T-helper 9 cell (primary cell): ENCODE measurements at regions not wholly inside any gene's neighbourhood (a gene's known extent, or its start where the extent isn't known, plus 50 kb on each side); places are given as distances from the start of the nearest gene placed in this dataset.
"Not testable (repeated sequence)": the region's sequence is repeated elsewhere in the genome, so short reads cannot be mapped to it uniquely, and the experiment has no call there.

Experiments
- DNase-seq: peaks from one replicate; pipeline ENCODE4 v3.0.0-alpha.2; 2020

DNA sequence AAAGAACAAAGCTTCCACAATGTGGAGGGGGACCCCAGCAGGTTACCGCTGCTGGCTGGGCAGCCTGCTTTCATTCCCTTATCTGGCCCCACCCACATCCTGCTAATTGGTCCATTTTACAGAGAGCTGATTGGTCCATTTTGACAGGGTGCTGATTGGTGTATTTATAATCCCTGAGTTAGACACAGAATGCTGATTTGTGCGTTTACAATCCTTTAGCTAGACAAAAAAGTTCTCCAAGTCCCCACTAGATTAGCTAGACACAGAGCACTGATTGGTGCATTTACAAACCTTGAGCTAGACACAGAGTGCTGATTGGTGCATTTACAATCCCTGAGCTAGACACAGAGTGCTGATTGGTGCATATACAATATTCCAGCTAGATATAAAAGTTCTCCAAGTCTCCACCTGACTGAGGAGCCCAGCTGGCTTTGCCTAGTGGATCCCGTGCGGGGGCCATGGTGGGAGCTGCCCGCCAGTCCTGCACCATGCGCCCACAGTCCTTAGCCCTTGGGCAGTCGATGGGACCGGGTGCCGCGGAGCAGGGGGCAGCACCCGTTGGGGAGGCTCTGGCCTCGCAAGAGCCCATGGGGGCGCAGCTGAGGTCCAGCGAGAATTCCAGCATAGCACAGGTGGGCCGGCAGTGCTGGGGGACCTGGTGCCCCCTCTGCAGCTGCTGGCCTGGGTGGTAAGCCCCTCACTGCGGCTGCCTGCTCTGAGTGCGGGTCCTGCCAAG, 88.8 kb upstream of the MYLIP start:
- not testable (repeated sequence) for DNase-seq

GRCh38 chr6:16038938-16039337, 89.9 kb upstream of the MYLIP start:
- no peak for DNase-seq

DNA sequence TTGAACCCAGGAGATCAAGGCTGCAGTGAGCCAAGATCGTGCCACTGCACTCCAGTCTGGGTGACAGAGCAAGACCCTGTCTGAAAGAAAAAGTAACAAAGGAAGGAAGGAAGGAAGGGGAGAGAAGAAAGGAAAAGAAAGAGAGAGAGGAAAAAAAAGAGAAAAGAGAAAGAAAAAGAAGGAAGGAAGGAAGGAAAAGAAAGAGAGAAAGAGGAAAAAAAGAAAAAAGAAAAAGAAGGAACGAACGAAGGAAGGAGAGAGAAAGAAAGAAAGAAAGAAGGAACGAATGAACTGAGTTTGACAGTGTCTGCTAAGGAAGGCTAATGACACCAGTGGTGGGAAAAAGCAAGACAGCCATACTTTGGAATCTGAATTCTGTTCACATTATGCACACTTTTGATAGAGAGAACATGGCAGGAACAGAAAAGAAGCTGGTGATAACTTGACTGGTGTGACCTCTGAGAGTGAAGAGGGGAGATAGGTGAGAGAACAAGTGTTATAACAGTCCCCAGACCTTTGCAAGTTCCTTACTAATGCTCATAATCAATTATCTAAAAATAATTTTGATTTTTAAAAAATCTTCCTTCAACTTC, 93.3 kb upstream of the MYLIP start:
- no peak for DNase-seq

DNA sequence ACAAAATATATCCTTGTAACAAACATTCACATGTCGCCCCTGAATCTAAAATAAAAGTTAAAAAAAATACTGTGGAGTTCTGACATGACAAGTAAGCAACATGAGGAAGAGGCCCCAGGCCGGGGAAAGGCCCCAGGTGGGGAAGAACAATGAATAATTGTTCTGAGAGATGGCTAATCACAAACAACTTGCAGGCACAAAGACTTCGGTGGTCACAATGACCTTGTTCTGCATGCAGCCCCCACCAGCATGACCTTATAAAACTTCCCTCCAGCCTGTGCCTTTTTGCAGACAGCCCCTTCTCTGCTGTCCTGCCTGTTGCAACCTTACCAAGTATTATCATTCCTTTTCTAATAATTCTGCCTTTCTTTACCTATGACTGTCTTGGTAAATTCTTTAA, 95.7 kb upstream of the MYLIP start:
- no peak for DNase-seq

- DNase-seq = no peak
Measured at GRCh38 chr6:16031278-16031981, 97.5 kb upstream of the MYLIP start.

DNA sequence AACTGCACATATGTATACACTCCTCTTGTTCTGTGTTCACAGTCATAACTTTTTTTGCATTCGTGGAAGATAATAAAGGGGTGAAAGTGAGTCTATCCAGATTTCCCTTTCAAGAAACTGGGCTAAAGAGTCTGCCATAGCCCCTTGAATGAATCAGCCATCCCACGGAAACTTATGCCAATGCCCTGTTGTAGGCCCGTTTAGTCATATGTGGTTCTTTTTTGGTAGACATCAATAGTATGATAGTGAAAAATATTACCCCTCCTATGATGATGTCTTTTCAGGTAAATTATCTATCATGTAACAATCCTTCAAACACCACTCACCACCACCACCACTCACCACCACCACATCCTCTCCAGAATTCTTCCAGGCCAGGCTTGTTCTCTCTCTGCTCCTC, 99.9 kb upstream of the MYLIP start:
- no peak for DNase-seq

GRCh38 chr6:16020259-16020658, 108.6 kb upstream of the MYLIP start:
- DNase-seq = no peak

GRCh38 chr6:16019462-16019861, 109.4 kb upstream of the MYLIP start:
- DNase-seq = no peak

DNA sequence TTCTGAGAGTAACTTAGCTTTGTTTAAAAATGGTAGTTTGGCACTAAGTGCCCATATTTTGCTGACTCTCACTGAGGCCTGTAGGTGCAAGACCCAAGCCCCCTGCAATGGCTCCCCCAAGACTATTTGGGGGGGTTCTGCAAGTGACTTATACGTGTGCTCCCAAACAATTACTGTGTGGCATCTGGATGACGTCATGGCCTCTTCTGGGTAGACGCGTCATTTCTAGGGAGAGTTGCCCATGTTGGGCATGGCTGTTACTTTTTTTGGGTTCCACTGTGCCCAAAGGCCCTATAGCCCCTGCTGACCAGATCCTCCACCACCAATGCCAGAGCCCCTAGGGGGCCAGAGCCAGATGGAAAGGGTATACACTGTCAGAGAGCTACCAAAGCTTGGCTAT, 110.3 kb upstream of the MYLIP start:
- DNase-seq = no peak

DNA sequence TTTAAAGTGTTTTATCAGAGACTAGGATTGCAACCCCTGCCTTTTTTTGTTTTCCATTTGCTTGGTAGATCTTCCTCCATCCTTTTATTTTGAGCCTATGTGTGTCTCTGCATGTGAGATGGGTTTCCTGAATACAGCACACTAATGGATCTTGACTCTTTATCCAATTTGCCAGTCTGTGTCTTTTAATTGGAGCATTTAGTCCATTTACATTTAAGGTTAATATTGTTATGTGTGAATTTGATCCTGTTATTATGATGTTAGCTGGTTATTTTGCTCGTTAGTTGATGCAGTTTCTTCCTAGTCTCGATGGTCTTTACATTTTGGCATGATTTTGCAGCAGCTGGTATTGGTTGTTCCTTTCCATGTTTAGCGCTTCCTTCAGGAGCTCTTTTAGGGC, 114.6 kb upstream of the MYLIP start:
- not testable (repeated sequence) for DNase-seq

DNA sequence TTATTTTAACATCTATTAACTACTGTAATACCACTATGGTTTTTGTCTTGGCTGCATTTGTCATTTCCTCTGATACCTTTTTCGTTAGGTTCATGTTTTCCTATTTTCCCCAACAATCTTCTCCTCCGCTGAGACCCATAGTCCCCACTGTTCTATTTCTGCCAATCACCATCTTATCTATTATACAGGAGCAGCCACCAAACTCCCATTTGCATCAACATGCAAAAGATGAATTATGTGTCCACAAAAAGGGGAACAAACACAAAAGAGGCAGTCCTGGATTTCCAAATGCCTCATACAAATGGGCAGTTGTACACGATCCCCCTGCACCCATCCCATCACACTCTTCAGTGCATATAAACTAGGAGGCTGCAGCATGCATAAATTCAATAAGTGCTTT, 121.7 kb upstream of the MYLIP start:
- DNase-seq = no peak

GRCh38 chr6:16006681-16007080, 122.2 kb upstream of the MYLIP start:
- no peak for DNase-seq

DNA sequence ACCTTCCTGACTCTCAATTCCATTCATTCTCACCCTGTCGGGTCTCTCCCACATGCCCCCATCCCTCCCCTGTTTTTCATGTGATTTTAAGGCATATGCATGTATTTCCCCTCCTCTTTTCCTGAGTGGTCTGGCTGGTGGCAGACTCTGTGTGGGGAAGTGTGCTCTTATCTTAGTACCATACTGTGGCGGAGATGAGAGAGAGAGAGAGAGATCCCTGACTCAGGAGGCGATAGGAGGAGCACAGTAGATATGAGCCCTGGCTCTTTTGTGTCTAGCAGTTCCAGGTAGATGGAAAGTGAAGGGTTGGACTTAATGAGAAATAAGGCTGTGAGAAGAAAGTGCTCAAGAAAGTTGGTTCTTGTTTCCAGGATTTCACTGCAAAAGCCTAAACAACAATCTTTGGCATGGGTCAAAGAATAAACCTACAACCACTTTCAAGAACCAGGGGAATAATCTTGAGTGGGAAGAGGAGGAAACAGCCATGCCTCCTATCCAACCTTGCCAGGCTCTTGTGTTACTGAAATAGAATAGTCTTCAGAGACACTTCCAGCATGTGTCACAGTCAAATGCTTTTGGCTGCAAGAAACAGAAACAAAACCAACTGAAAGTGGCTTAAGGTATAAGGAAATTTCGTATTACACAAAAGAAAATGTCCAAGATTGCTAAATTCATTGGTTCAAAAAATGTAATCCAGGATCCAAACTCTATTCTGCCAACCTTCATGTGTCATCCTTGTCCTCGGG, 123.8 kb upstream of the MYLIP start:
- DNase-seq = no peak

DNA sequence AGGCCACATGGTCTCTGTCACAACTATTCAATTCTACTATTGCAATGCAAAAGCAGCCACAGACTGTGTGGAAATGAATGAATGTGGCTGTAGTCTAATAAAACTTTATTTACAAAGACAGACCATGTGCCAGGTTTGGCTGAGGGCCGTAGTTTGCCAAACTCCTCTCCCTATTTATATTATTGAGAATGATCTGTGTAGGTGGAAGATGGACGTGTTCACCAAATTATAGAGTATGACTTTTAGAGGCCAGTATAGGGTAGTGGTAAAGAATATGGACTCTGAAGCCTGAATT, 125.7 kb upstream of the MYLIP start:
- DNase-seq = no peak

GRCh38 chr6:16002332-16003196, 126.3 kb upstream of the MYLIP start:
- DNase-seq = no peak

DNA sequence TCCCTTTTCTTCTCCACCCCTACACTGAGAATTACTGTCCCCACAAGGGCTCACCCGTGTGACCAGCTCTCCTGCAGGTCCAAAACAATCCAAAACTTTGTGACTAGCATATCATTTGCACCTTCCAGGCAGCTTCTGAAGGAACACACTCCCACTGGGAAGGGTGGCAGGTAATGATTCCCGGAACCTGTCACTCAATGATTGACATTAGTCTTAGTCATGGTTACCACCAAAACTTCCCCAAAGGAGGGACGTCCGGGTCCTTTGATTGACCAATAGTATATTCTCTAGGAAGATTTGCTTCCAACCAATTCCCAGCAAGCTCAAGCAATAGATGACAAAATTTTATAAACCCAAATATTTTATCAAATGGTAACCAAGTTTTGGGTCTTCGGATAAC, 127.7 kb upstream of the MYLIP start:
- DNase-seq = no peak

- DNase-seq = no peak
Measured at GRCh38 chr6:15999201-15999600, 129.7 kb upstream of the MYLIP start.

DNA sequence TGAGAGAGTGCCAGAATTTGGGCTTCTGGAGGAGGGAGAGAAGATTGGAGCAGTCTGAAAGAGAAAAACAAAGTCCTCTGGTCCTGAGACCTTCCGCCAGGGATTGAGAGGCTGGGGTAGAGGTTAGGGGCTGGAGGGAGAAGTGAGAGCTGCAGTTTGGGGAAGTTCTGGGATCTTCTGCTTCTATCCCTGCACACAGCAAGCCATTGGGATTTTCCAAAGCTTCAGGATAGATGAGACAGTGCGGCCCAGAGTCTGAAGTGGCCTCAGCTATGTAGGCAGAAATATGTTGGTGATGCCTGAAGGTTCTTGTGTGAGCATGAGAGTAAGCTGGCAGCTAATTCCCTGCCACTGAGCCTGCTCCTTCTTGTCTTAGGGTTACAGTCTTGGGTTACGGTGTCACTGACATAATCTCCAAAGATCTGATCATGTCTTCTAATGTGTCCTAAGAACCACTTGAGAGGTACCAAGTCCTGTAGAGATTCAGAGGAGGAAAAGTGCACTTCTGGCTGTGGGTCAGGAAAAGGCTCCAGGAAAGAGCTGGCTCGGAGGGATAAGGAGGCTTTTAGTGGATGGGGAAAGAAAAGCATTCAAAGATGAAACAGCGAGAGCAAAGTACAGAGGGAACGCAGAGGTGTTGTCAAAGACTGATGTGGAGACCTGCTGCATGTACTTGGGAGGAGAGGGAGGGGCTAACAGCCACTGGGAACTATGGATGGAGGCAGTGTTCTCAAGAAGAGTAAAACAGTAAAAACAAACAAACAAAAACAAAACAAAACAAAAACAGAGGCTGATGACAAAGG, 131.1 kb upstream of the MYLIP start:
- DNase-seq = no peak

DNA sequence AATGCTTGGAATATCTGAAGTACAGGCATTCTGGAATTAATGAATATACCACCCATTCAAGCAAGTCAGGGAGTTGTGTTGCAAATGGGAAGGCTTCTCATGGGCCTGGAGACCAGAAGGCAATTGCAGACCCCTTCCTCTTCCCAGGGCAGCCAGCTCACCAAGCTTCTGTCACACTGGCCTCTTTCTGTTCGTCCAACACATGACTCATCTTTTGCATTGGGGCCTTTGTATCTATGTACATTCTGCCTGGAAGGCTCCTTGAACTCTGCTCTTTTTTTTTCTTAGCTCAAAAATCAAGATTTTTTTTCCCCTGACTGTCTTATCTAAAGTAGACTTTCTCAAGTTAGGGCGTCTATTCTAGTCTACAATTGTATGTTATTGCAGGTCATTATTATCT, 132.9 kb upstream of the MYLIP start:
- DNase-seq = no peak

DNA sequence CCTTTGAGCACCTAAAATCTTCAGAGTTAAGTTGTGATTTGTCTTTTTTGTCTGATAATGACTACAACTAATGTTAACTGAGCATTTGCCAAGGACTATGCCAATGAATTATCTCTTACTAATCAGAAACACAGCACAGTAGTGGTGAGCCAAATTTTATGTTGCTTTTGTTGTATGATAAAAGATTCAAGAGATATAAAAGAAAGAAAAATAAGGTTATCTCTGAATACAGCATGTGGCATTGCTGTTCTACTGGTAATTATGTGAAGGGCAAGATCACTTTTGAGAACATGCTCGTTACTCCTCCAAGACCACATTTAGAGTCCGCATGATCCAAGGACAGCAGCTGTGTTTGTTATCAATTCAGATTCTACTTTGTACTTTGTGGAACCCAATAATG, 133.4 kb upstream of the MYLIP start:
- no peak for DNase-seq

GRCh38 chr6:15994814-15995459, 133.9 kb upstream of the MYLIP start:
- no peak for DNase-seq
